Neuronal stem cell (in vitro differentiated cells): ENCODE measurements at regions not wholly inside any gene's neighbourhood (a gene's known extent, or its start where the extent isn't known, plus 50 kb on each side); places are given as distances from the start of the nearest gene placed in this dataset.

ENCODE experiments used
- DNase-seq: peaks from one replicate; pipeline ENCODE4 v3.0.0-alpha.2; 2013; ENCODE audit warnings: low spot score
- H2AFZ ChIP-seq: one replicate; pipeline ENCODE4 v1.6.1; 2013; ENCODE audit warnings: mild to moderate bottlenecking, low read length, inconsistent platforms
- H2AK5ac ChIP-seq: 2 replicates; pipeline ENCODE4 v1.6.1; 2013; ENCODE audit warnings: low read depth, mild to moderate bottlenecking, inconsistent platforms, low read length, moderate library complexity, mixed read lengths
- H2BK120ac ChIP-seq: 2 replicates; pipeline ENCODE4 v1.6.1; 2013; ENCODE audit warnings: low read depth, mild to moderate bottlenecking, inconsistent platforms, low read length, moderate library complexity, mixed read lengths
- H2BK12ac ChIP-seq: one replicate; pipeline ENCODE4 v1.6.1; 2013; ENCODE audit warnings: low read length, inconsistent platforms
- H2BK15ac ChIP-seq: 2 replicates; pipeline ENCODE4 v1.6.1; 2013; ENCODE audit warnings: mild to moderate bottlenecking, low read length, inconsistent platforms, mixed read lengths
- H2BK5ac ChIP-seq: one replicate; pipeline ENCODE4 v1.6.1; 2013; ENCODE audit warnings: inconsistent platforms, mild to moderate bottlenecking, low read length, moderate library complexity
- H3K14ac ChIP-seq: one replicate; pipeline ENCODE4 v1.6.1; 2013; ENCODE audit warnings: low read length, inconsistent platforms
- H3K18ac ChIP-seq: 2 replicates; pipeline ENCODE4 v1.6.1; 2013; ENCODE audit warnings: low read length, inconsistent platforms
- H3K23ac ChIP-seq: 2 replicates; pipeline ENCODE4 v1.6.1; 2013; ENCODE audit warnings: low read depth, mild to moderate bottlenecking, mixed read lengths, low read length, inconsistent platforms; ENCODE audit not compliant: poor library complexity
- H3K27ac ChIP-seq: replicated peaks from 3 replicates; pipeline ENCODE4 v1.5.1; 2013; ENCODE audit warnings: low read length, inconsistent platforms
- H3K27me3 ChIP-seq, 3 experiments: 2 replicates each; pipeline ENCODE4 v1.6.1; 2013; ENCODE audit warnings: low read length in 3 of 3, mild to moderate bottlenecking in 2 of 3, inconsistent platforms in 1 of 3, low read depth in 1 of 3, mixed read lengths in 1 of 3, moderate library complexity in 1 of 3; ENCODE audit not compliant: control insufficient read depth in 3 of 3, insufficient read depth in 3 of 3
- H3K36me3 ChIP-seq, 2 donors: replicated peaks in 1 of 2; 2 replicates each; pipeline ENCODE4 v1.6.1; 2013; ENCODE audit warnings: low read length in 2 of 2; ENCODE audit not compliant: control insufficient read depth in 2 of 2, insufficient read depth in 2 of 2
- H3K4ac ChIP-seq: 2 replicates; pipeline ENCODE4 v1.6.1; 2013; ENCODE audit warnings: inconsistent platforms, mild to moderate bottlenecking, low read length, moderate library complexity
- H3K4me1 ChIP-seq, 2 donors: 1 replicate in 1 of 2; 2 replicates in 1 of 2; pipeline ENCODE4 v1.6.1; 2013; ENCODE audit warnings: low read length in 2 of 2, low read depth in 1 of 2; ENCODE audit not compliant: control insufficient read depth in 2 of 2, insufficient read depth in 1 of 2
- H3K4me2 ChIP-seq: one replicate; pipeline ENCODE4 v1.6.1; 2013; ENCODE audit warnings: mild to moderate bottlenecking, low read length, inconsistent platforms; ENCODE audit not compliant: insufficient read depth, poor library complexity, severe bottlenecking
- H3K4me3 ChIP-seq, 2 donors: 2 replicates each; pipeline ENCODE4 v1.5.1; 2013; ENCODE audit warnings: low read length in 2 of 2, mild to moderate bottlenecking in 2 of 2, inconsistent platforms in 1 of 2, moderate library complexity in 1 of 2
- H3K79me1 ChIP-seq: one replicate; pipeline ENCODE4 v1.6.1; 2013; ENCODE audit warnings: low read depth, mild to moderate bottlenecking, inconsistent platforms, low read length, moderate library complexity
- H3K9ac ChIP-seq: one replicate; pipeline ENCODE4 v1.6.1; 2013; ENCODE audit warnings: mild to moderate bottlenecking, low read depth, low read length, inconsistent platforms; ENCODE audit not compliant: poor library complexity
- H3K9me3 ChIP-seq, 2 donors: replicated peaks in 1 of 2; 2 replicates each; pipeline versions ENCODE3 to v1.6.1; 2013; ENCODE audit warnings: low read length in 2 of 2, mild to moderate bottlenecking in 2 of 2, inconsistent platforms in 1 of 2, low read depth in 1 of 2, mixed read lengths in 1 of 2, moderate library complexity in 1 of 2; ENCODE audit not compliant: control insufficient read depth in 2 of 2, insufficient read depth in 1 of 2
- H4K8ac ChIP-seq: one replicate; pipeline ENCODE4 v1.6.1; 2013; ENCODE audit warnings: low read depth, mild to moderate bottlenecking, inconsistent platforms, low read length, moderate library complexity
- H4K91ac ChIP-seq: one replicate; pipeline ENCODE4 v1.6.1; 2013; ENCODE audit warnings: low read length, low read depth, mild to moderate bottlenecking, inconsistent platforms; ENCODE audit not compliant: poor library complexity
- whole genome bisulfite sequencing, 2 donors: extraction: QIAGEN DNeasy Blood & Tissue Kit; methylation state at CpG; one replicate each; pipeline ENCODE4 v1.1.7; 2013; ENCODE audit warnings: missing lambda C conversion rate in 2 of 2, mixed read lengths in 1 of 2; ENCODE audit not compliant: insufficient read length in 2 of 2, insufficient replicate concordance in 1 of 2; ENCODE audit errors: extremely low coverage in 2 of 2; 5-methylcytosine and 5-hydroxymethylcytosine counted together

DNA sequence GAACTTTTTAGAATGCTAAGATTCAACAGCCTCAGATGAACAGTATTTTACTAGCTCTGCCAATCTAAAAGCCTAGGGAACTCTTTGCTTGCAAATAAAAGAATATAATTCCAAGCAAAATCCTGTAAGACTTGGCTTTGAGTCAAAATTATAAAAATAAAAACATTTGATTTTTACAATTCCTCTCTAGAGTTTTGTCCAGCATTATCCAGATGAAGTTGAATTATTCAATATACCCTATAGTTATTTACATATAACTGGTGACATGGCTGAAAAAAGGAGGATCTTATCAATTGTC lies 378.3 kb downstream of the ETS1 start:
- Histone ChIP-seq H2BK120ac (no peak overlapping the region), H3K14ac (no peak overlapping the region), H3K4me2 (no peak overlapping the region), H3K4me3 (no peak overlapping the region), H3K9ac (no peak overlapping the region), H3K23ac (no peak overlapping the region), H3K36me3 (no peaks in the 10 kb centered on the region), H3K27ac (no peak overlapping the region), H3K9me3 (no peaks in the 10 kb centered on the region), H2BK15ac (no peak overlapping the region), H3K4ac (no peak overlapping the region), H2AK5ac (no peak overlapping the region), H4K8ac (no peak overlapping the region), H2AFZ (no peak overlapping the region), H3K27me3 (no peaks in the 10 kb centered on the region), H2BK5ac (no peak overlapping the region), H3K4me1 (no peaks in the 10 kb centered on the region), H2BK12ac (no peak overlapping the region), H4K91ac (no peak overlapping the region), H3K79me1 (no peaks in the 10 kb centered on the region), H3K18ac (no peak overlapping the region)
- DNase-seq = no peak

DNA sequence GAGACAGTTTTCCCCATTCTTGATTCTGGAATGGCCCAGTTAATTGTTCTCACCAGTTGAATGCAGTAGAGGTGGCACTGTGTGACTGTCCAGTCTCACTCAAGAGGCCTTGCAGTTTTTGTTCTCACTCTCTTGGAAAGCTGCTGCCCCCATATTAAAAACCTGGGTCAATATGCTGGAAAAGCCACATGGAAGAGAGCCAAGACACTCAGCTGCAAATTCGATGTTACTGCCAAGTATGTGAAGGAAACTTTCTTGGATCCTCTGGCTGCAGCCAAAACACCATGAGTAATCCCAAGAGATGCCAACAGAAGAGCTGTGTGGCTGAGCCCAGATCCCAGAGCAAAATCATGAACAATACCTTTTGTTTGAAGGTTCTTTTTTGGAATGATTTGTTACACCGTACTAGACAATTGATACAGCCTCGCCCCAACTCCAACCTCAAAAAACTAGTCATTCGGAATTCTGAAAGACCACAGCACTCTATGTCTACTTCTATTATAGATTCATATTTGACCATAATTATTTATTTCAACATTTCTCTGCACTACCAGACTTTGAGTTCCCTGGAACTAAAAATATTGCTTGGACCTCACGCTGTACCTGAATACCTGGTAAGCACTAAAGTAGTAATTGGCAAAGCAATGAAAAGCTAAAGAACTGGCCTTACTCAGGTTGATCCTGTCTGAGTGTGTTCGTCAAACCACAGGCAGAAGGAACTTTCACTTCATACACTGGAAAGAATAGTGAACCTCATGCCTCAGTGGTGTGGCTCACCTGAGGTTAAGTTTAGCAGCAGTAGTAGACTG lies 378.8 kb downstream of the ETS1 start:
- no peak overlapping the region for H3K27ac ChIP-seq
- no CpG with 5 or more reads among the region's 6 CpGs for WGBS, 2 donors
- no peak for DNase-seq
- H2BK5ac ChIP-seq = no peak overlapping the region
- no peak overlapping the region for H4K91ac ChIP-seq
- H4K8ac ChIP-seq = no peak overlapping the region
- no peak overlapping the region for H3K4me3 ChIP-seq
- H3K36me3 ChIP-seq = no peaks in the 10 kb centered on the region
- H3K9me3 ChIP-seq = no peaks in the 10 kb centered on the region
- no peak overlapping the region for H3K9ac ChIP-seq
- no peak overlapping the region for H2BK120ac ChIP-seq
- no peak overlapping the region for H2BK12ac ChIP-seq
- no peaks in the 10 kb centered on the region for H3K4me1 ChIP-seq
- no peak overlapping the region for H3K18ac ChIP-seq
- no peak overlapping the region for H3K4ac ChIP-seq
- H3K4me2 ChIP-seq = no peak overlapping the region
- H3K79me1 ChIP-seq = no peaks in the 10 kb centered on the region
- no peak overlapping the region for H3K23ac ChIP-seq
- no peak overlapping the region for H2AFZ ChIP-seq
- H3K14ac ChIP-seq = no peak overlapping the region
- no peaks in the 10 kb centered on the region for H3K27me3 ChIP-seq
- H2BK15ac ChIP-seq = no peak overlapping the region
- no peak overlapping the region for H2AK5ac ChIP-seq

DNA sequence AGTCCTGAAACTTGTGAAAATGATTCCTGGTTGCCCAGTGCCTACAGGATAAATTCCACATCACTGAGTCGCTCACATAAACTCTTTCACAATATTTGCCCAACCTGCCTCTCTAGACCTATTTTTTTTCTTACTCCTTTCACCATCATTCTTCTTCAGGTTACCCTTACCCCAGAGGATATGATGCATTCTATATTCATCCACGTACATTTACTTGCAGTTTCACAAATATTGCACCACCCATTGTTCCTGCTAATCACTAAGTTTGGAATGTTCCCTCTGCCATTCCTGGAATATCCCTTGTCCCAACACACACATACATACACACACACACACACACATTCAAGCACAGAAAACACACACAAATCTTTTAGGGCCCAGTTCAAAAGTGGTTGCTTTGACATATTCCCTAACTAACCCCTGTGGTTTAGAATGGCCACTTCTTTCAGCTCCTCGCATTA lies 379.5 kb downstream of the ETS1 start:
- no peak overlapping the region for H3K27ac ChIP-seq
- WGBS, 2 donors = no CpG with 5 or more reads among the region's 3 CpGs

DNA sequence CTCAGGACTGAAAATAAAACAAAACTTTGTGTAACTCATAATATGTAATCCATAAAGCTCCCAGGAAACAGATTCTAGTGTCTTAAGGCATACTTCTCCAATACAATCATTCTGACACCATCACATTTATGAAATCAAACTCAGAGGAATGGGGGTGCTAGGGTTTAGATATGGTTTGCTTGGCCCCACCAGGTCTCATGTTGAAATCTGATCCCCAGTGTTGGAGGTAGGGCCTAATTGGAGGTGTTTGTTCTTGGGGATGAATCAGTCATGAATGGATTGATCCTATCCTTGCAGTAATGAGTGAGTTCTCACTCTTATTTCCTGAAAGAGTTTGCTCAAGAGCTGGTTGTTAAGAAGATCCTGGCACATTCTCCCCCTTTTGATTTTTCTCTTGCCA lies 380.9 kb downstream of the ETS1 start:
- H4K8ac ChIP-seq = no peak overlapping the region
- H3K4ac ChIP-seq = no peak overlapping the region
- no peak overlapping the region for H2BK12ac ChIP-seq
- no peak overlapping the region for H2AFZ ChIP-seq
- no peak overlapping the region for H2AK5ac ChIP-seq
- no peaks in the 10 kb centered on the region for H3K9me3 ChIP-seq
- no peak overlapping the region for H3K4me3 ChIP-seq
- no peak overlapping the region for H3K23ac ChIP-seq
- no peaks in the 10 kb centered on the region for H3K36me3 ChIP-seq
- no peak overlapping the region for H3K18ac ChIP-seq
- no peak for DNase-seq
- H4K91ac ChIP-seq = no peak overlapping the region
- H3K79me1 ChIP-seq = no peaks in the 10 kb centered on the region
- H3K27ac ChIP-seq = no peak overlapping the region
- H3K14ac ChIP-seq = no peak overlapping the region
- H2BK15ac ChIP-seq = no peak overlapping the region
- H2BK120ac ChIP-seq = no peak overlapping the region
- H3K9ac ChIP-seq = no peak overlapping the region
- H3K4me2 ChIP-seq = no peak overlapping the region
- H2BK5ac ChIP-seq = no peak overlapping the region
- no peaks in the 10 kb centered on the region for H3K27me3 ChIP-seq
- no peaks in the 10 kb centered on the region for H3K4me1 ChIP-seq

More for the DNA sequence above, 379.5 kb downstream of the ETS1 start:
- Histone ChIP-seq H3K36me3 (no peaks in the 10 kb centered on the region), H3K18ac (no peak overlapping the region), H3K9ac (no peak overlapping the region), H2BK12ac (no peak overlapping the region), H2AK5ac (no peak overlapping the region), H2BK5ac (no peak overlapping the region), H3K27me3 (no peaks in the 10 kb centered on the region), H2BK15ac (no peak overlapping the region), H3K4me1 (no peaks in the 10 kb centered on the region), H3K23ac (no peak overlapping the region), H3K4me2 (no peak overlapping the region), H3K4ac (no peak overlapping the region), H3K14ac (no peak overlapping the region), H3K79me1 (no peaks in the 10 kb centered on the region), H2AFZ (no peak overlapping the region), H3K9me3 (no peaks in the 10 kb centered on the region), H4K91ac (no peak overlapping the region), H3K4me3 (no peak overlapping the region), H2BK120ac (no peak overlapping the region), H4K8ac (no peak overlapping the region)
- no peak for DNase-seq
